ENCODE measurements at regions not wholly inside any gene's neighbourhood (a gene's known extent, or its start where the extent isn't known, plus 50 kb on each side); places are given as distances from the start of the nearest gene placed in this dataset.
A peak's percentile ranks its signal among the peaks of the same experiment; 100 is the strongest.

DNA sequence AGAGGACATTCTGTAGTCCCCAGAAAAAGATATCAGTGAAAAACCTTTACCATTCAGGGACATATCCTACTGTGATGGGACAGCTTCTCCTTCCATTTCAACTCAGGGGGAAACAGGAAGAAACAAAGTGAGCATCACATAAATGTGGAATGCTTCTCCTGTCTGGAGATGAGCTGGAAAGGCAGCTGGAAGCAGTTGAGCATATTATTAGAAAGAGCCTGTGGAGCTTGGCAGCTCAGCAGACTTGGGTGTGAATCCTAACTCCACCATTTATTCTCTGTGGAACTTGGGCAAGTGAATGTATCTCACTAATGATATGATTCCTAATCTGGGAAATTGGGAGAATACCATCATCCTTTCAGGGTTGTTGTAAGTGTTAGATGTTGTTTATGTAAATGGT is 232.1 kb upstream of the F9 start:
- DNase-seq (ENCODE audit: low read depth, low spot score) = no peak
- H3K4me3 ChIP-seq (ENCODE audit: low read length) = no peak overlapping the region

DNA sequence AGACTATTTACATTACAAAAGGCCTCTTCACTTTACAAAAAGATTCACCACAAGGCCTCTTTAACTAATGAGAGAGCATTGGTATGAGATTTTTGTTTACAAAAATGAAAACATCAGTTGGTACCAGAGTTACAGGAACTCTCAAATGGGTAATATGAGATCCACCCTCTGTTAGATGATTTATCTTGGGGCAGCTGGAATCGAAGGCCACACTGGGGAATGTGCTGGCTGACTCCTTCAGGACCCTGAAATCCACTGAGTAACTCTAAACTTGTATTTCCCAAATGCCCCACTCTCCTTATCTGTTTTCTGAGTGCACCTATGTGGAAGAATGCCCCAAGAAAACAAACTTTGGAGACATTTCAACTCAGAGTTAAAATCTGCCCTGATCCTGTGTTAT is 232.9 kb upstream of the F9 start:
- no peak for DNase-seq (ENCODE audit: low read depth, low spot score)

DNA sequence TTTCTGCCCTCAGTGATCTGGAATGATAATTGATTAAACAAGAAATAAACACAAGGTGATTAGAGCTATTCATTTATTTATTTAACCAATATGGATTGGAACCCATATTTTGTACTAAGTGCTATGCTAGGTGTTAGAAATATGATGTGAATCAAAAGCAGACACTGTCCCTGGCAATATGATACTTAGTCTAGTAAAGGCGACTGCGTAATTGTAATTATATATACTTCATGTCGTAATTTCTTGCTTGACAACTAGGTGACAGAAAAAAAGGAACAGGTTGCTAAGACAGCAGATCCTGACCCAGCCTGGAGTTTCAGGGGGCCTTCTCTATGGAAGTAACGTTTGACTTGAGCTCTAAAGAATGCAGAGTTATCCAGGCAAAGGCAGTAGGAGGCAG is 236.5 kb upstream of the F9 start:
- H3K4me3 ChIP-seq (ENCODE audit: low read length) = no peak overlapping the region
- DNase-seq (ENCODE audit: low read depth, low spot score) = no peak

More for the DNA sequence above, 232.9 kb upstream of the F9 start:
- H3K4me3 ChIP-seq (ENCODE audit: low read length) = no peak overlapping the region

- no peak overlapping the region for H3K4me3 ChIP-seq (ENCODE audit: low read length)
- DNase-seq (ENCODE audit: low read depth, low spot score) = no peak
These were observed 240.2 kb upstream of the F9 start for GRCh38 chrX:139290310-139290709.

DNA sequence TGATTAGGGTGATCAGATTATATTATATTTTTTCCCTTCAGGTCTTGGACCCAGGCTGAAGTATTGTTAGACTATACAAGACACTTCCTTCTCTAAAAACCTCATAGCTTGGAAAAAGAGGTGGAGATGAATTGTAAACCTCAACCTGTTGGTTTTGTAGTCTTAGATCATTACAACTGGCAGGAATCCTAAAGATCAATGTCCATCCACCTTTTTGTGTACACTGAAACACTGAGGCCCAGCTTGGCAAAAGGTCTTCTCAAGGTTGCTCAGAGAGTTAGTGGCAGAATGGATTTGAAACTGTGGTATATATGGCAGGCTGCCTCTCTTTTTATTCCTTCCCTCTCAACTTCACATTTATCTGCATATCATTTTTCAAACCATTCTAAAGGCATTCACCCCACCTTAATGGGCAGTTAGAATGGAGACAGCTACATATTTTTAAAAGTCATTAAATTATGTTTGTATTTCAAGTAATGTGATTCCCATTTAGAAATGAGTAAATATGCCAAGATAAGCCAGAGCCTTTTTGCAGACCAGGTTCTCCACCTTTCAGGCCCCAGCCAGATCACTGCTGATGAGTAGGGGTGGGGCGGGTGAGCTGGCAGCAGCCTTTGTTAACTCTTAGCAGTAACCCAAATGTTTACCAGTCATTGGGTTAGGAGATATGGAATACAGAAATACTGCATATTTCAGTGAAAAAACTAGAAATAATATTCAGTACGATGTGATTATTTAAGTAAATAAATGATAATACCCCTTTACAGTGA is 243.2 kb upstream of the F9 start:
- no peak overlapping the region for H3K4me3 ChIP-seq (ENCODE audit: low read length)
- DNase-seq (ENCODE audit: low read depth, low spot score) = no peak

DNA sequence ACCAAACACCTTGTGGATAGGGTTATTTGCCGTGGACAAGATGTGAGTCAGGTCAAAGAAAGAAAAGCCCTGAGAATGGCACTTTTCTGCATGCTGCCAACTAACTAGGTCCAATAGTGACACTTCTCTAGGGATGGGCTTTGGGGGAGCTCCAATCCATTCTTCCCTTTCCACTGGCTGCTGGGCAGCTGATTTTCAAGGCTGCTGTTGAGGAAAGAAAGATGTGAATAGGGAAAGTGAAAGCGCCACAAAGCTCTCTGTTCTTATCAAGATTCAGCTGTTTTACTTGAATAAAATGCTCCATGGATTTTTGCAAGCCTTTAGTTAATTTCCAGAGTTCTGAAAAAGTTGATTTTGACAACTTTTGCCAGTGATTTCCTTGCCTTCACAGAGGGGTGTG is 244.2 kb upstream of the F9 start:
- DNase-seq (ENCODE audit: low read depth, low spot score) = no peak

DNA sequence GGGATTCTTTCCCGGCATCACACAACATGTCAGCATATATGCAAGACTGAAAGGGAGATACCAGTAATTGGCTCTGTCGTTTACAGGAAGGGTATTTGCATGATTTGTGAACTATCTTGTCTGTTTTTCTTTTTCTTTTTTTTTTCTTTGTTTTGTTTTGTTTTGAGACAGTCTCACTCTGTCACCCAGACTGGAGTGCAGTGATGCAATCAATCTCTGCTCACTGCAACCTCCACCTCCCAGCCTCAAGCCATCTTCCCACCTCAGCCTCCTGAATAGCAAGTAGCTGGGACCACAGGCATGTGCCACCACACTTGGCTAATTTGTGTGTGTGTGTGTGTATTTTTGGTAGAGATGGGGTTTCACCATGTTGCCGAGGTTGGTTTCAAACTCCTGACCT is 262.7 kb upstream of the F9 start:
- no peak for DNase-seq (ENCODE audit: low read depth, low spot score)
- no peak overlapping the region for H3K4me3 ChIP-seq (ENCODE audit: low read length)

More for the DNA sequence above, 244.2 kb upstream of the F9 start:
- H3K4me3 ChIP-seq (ENCODE audit: low read length) = no peak overlapping the region

- H3K4me3 ChIP-seq (ENCODE audit: low read length) = no peak overlapping the region
- no peak for DNase-seq (ENCODE audit: low read depth, low spot score)
These were observed 284.2 kb upstream of the F9 start for GRCh38 chrX:139246295-139246694.

DNA sequence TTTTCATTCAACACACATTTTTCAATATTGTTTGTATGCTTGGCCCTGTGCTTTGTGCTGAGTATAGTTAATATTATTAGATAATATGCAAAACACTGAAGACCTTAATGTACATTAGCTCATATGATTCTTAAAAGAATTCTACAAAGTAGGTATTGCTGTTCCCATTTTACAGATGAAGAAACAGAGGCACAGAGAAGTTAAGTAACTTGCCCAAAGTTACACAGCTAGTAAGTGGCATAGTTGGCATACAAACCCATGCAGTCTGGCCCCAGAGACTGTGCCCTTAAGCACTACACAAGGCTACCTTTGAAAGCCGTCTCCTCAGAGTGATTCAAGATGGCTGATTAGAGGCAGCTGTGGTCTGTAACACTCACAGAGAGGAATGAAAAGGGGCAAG is 293.4 kb upstream of the F9 start:
- DNase-seq (ENCODE audit: low read depth, low spot score) = no peak
- H3K4me3 ChIP-seq (ENCODE audit: low read length) = no peak overlapping the region

GRCh38 chrX:139234898-139235297 is 295.6 kb upstream of the F9 start:
- no peak for DNase-seq (ENCODE audit: low read depth, low spot score)
- no peak overlapping the region for H3K4me3 ChIP-seq (ENCODE audit: low read length)

DNA sequence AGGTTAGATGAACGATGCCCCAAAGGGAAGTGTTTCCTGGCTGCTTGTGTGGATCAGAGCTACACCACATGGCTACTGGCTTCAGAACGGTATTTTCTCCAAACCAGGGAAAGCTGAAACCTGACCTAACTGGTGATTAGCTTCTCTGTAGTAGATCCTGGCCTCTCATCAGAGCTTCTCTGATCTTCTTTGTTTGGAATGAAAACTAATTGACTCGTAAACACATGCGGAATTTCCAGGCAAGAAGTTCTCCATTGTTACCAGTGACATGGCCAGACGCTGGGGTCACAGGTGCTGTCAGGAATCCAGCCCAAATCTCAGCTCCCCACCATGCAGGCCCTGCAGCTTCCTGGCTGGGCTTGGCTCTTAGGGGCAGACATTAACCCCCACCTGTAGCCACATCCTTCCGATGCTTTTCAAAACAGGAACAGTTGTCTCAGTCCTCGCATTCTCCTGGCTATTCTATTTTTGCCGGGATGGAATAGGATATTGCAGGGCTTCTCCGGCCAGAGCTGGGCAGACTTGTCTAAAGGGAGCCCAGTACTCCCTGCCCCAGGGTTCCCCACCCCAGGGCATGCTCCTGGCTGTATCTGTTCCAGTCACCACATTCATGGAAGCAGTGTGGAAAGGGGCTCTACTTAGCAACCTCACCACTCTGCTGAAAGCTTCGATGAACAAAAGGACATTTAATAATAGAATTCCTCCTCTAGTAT is 305.4 kb upstream of the F9 start:
- DNase-seq (ENCODE audit: low read depth, low spot score) = no peak
- no peak overlapping the region for H3K4me3 ChIP-seq (ENCODE audit: low read length)

- no peak for DNase-seq (ENCODE audit: low read depth, low spot score)
- no peak overlapping the region for H3K4me3 ChIP-seq (ENCODE audit: low read length)
These were observed 307.9 kb upstream of the F9 start for GRCh38 chrX:139222511-139223200.

- no peak for DNase-seq (ENCODE audit: low read depth, low spot score)
- no peak overlapping the region for H3K4me3 ChIP-seq (ENCODE audit: low read length)
These were observed 317.3 kb upstream of the F9 start for GRCh38 chrX:139213241-139213709.

DNA sequence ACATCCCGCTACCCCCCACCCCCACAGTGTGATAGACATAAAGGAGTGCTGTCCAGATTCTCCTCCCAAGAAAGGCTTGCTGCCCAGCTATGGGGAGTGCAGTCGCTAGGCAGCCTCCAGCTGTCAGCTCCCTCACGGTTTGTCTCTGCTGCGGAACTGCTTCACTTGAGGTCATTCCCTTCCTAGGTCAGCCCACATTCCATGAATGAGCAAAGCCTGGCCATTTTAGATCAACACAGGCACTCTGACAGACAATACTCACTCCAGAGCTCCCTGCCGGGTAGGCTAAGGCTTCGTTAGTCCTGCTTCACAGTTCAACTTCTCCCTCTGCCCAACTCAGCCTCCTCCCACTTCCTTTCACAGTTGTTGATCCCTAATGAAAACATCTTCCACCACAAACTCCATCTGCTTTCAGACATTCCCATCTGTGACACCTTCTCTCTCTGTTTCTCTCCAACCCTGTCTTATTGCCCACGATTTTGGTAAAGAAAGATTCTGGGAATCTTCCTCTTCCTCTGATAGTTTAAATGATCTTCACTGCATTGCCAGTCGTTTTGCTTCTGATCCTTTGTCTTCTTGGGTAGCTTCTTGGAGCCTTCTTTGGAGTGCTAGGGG is 318.9 kb upstream of the F9 start:
- no peak for DNase-seq (ENCODE audit: low read depth, low spot score)
- no peak overlapping the region for H3K4me3 ChIP-seq (ENCODE audit: low read length)

DNA sequence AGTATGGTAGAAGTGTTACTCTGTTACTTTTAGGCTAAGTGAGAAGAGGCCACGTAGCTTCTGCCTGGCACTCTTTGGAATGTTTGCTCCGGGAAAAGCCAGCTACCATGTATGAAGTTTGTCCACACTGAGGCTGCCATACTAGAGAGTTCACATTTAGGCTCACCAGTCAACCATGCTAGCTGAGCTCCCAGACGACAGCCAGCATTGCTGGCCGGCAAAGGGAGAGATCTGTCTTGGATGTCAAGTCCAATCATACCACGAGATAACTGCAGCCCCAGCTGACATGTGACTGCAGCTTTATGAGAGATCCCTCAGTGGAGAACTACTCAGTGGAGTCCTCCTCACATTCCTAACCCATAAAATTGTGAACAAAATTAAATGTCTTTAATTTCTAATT is 321.2 kb upstream of the F9 start:
- DNase-seq (ENCODE audit: low read depth, low spot score) = no peak
- H3K4me3 ChIP-seq (ENCODE audit: low read length) = no peak overlapping the region

DNA sequence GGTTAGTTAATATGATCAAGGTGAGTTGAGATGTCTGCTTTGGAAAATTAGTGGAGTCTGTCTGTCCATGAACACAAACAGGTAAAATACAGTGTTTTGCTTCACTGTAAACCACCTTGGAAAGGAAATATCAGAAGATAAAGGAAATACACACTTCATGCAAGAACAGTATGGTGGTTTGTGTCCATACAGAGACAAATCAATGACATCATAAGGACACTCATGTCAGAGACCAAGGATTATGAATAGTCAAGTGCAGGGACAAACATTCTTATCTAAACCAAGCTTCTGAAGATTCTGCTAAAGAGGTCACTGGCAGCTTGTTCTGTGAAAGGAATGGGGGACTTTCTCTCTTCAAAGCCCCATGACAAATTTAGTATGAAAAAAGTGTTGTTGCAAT is 322.9 kb upstream of the F9 start:
- no peak overlapping the region for H3K4me3 ChIP-seq (ENCODE audit: low read length)
- DNase-seq (ENCODE audit: low read depth, low spot score) = no peak

DNA sequence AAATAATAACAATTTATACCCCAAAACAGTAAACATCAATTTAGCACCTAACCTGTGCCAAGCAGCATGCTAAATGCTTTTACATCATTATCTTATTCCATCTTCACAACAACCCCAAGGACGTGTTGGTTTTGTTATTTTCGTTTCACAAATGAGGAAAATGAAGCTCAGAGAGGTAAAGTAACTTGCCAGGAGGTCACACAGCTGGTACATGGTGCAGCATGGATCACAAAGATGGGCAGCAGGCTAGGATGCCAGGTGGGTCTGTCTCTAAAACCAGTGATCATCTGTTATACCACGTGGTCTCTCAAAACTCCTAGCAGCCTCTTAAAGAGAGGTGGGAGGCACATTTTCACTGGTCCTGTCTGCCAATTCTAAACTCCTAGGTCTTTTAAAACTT is 323.6 kb upstream of the F9 start:
- no peak for DNase-seq (ENCODE audit: low read depth, low spot score)
- no peak overlapping the region for H3K4me3 ChIP-seq (ENCODE audit: low read length)

DNA sequence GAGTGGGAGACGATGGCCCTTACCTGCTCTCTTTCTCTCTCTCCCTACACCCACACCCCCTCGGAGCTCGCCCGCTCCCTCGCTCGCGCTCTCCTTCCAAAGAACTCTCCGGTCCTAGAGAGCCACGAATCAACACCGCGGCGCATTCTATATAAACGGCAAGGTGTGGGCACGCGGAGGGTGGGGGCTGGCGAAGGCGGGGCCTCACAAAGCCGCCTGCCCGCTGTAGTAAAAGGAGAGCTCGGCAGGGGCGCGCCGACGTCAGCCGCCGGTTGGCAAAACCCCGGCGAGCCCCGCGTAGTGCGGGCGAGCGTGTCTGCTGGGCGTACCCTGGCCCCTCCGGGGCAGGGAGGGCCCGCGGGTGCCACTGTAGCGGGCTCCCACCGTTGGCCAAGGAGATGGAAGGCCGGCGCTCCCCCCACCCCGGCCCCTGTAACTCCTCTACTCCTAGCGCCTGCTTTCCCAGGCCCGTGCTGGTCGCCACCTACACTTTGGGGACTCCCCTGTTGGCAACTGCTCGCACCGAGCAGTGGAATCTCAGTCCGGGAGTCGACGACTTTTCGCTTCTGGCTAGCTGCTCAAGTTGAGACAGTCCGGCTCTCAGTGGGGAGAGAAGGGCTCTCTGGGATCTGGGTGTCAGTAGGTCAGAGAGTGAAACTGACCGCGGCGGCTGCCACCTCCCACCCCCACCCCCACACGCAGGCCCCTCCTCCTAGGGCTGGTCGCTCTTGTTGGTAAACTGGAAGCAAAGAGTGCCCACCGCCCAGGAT is 325.5 kb upstream of the F9 start:
- peak overlapping the region; percentile 27 for H3K4me3 ChIP-seq (ENCODE audit: low read length)
- no peak for DNase-seq (ENCODE audit: low read depth, low spot score)

DNA sequence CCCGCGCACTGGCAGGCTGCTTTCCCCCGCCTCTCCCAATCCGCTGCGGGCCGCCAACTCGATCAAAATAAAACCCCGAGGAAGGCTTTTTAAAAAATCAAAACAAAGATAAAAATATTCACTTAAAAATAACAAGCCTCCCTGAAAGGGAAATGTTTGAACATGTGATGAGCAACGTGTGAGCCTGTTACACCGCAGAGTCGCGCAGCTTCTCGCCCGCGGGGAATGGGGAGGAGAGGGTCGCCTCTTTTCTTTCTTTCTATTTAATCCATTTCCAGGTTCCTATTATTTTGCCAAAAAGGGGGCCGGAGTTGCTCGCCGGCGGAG is 326.0 kb upstream of the F9 start:
- DNase-seq (ENCODE audit: low read depth, low spot score) = no peak
- no peak overlapping the region for H3K4me3 ChIP-seq (ENCODE audit: low read length)
